NCI-H1694 (cell line): ENCODE measurements at regions not wholly inside any gene's neighbourhood (a gene's known extent, or its start where the extent isn't known, plus 50 kb on each side); places are given as distances from the start of the nearest gene placed in this dataset.
"Not testable (repeated sequence)": the region's sequence is repeated elsewhere in the genome, so short reads cannot be mapped to it uniquely, and the experiment has no call there.

Experiments used
- DNase-seq: peaks from one replicate; lab custom pipeline; 2025; lab: John Stamatoyannopoulos, UW

- DNase-seq = no peak
These were observed 424.4 kb downstream of the TMEM135 start for GRCh38 chr11:87462171-87462570.

- no peak for DNase-seq
These were observed 423.3 kb downstream of the TMEM135 start for GRCh38 chr11:87460842-87461637.

GRCh38 chr11:87460279-87460678 is 422.5 kb downstream of the TMEM135 start:
- DNase-seq = no peak

- no peak for DNase-seq
These were observed 421.6 kb downstream of the TMEM135 start for GRCh38 chr11:87459351-87459750.

- no peak for DNase-seq
These were observed 418.8 kb downstream of the TMEM135 start for GRCh38 chr11:87456499-87456898.

GRCh38 chr11:87455180-87455579 is 417.4 kb downstream of the TMEM135 start:
- no peak for DNase-seq

GRCh38 chr11:87454241-87454640 is 416.5 kb downstream of the TMEM135 start:
- no peak for DNase-seq

GRCh38 chr11:87453531-87454089 is 415.9 kb downstream of the TMEM135 start:
- DNase-seq = no peak

- not testable (repeated sequence) for DNase-seq
These were observed 414.3 kb downstream of the TMEM135 start for GRCh38 chr11:87452025-87452424.

GRCh38 chr11:87451395-87451794 is 413.7 kb downstream of the TMEM135 start:
- no peak for DNase-seq

- DNase-seq = no peak
These were observed 409.9 kb downstream of the TMEM135 start for GRCh38 chr11:87447606-87448005.

GRCh38 chr11:87444993-87445392 is 407.3 kb downstream of the TMEM135 start:
- no peak for DNase-seq

- DNase-seq = no peak
These were observed 406.0 kb downstream of the TMEM135 start for GRCh38 chr11:87443707-87444106.

GRCh38 chr11:87440076-87440770 is 402.5 kb downstream of the TMEM135 start:
- no peak for DNase-seq

- DNase-seq = no peak
These were observed 400.7 kb downstream of the TMEM135 start for GRCh38 chr11:87438416-87438815.

- no peak for DNase-seq
These were observed 400.1 kb downstream of the TMEM135 start for GRCh38 chr11:87437844-87438223.

- DNase-seq = no peak
These were observed 399.6 kb downstream of the TMEM135 start for GRCh38 chr11:87437133-87437843.

GRCh38 chr11:87432022-87432421 is 394.3 kb downstream of the TMEM135 start:
- DNase-seq = no peak

- no peak for DNase-seq
These were observed 393.7 kb downstream of the TMEM135 start for GRCh38 chr11:87431392-87431791.

- DNase-seq = no peak
These were observed 393.1 kb downstream of the TMEM135 start for GRCh38 chr11:87430821-87431220.

- no peak for DNase-seq
These were observed 392.3 kb downstream of the TMEM135 start for GRCh38 chr11:87429996-87430395.

- DNase-seq = no peak
These were observed 390.5 kb downstream of the TMEM135 start for GRCh38 chr11:87428266-87428665.

GRCh38 chr11:87425943-87426342 is 388.2 kb downstream of the TMEM135 start:
- no peak for DNase-seq
